NCI-H2029 treated with DMSO at 0.1 percent for 48 hours (cell line): ENCODE measurements at regions not wholly inside any gene's neighbourhood (a gene's known extent, or its start where the extent isn't known, plus 50 kb on each side); places are given as distances from the start of the nearest gene placed in this dataset.

Experiments used
- DNase-seq: peaks from one replicate; lab custom pipeline; 2025; lab: John Stamatoyannopoulos, UW

GRCh38 chr7:155992974-155993373, 180.7 kb upstream of the SHH start:
- DNase-seq: no peak

GRCh38 chr7:155992538-155992937, 180.3 kb upstream of the SHH start:
- no peak for DNase-seq

GRCh38 chr7:155992107-155992506, 179.8 kb upstream of the SHH start:
- no peak for DNase-seq

GRCh38 chr7:155991470-155991869, 179.2 kb upstream of the SHH start:
- DNase-seq: no peak

- no peak for DNase-seq
Observed at GRCh38 chr7:155988416-155988815, 176.2 kb upstream of the SHH start.

GRCh38 chr7:155987681-155988235, 175.5 kb upstream of the SHH start:
- no peak for DNase-seq

GRCh38 chr7:155986497-155987160, 174.4 kb upstream of the SHH start:
- no peak for DNase-seq

- DNase-seq: no peak
Observed at GRCh38 chr7:155985518-155986250, 173.4 kb upstream of the SHH start.

- no peak for DNase-seq
Observed at GRCh38 chr7:155984609-155985405, 172.5 kb upstream of the SHH start.

- DNase-seq: no peak
Observed at GRCh38 chr7:155984028-155984580, 171.8 kb upstream of the SHH start.

- no peak for DNase-seq
Observed at GRCh38 chr7:155983176-155983815, 171.0 kb upstream of the SHH start.

- no peak for DNase-seq
Observed at GRCh38 chr7:155981703-155982102, 169.4 kb upstream of the SHH start.

- DNase-seq: no peak
Observed at GRCh38 chr7:155980841-155981240, 168.6 kb upstream of the SHH start.

GRCh38 chr7:155979994-155980393, 167.7 kb upstream of the SHH start:
- DNase-seq: no peak

- no peak for DNase-seq
Observed at GRCh38 chr7:155979566-155979965, 167.3 kb upstream of the SHH start.

- no peak for DNase-seq
Observed at GRCh38 chr7:155975490-155975889, 163.2 kb upstream of the SHH start.

- no peak for DNase-seq
Observed at GRCh38 chr7:155974186-155974897, 162.1 kb upstream of the SHH start.

- no peak for DNase-seq
Observed at GRCh38 chr7:155973451-155973997, 161.3 kb upstream of the SHH start.

GRCh38 chr7:155972651-155973390, 160.6 kb upstream of the SHH start:
- no peak for DNase-seq

- DNase-seq: no peak
Observed at GRCh38 chr7:155972247-155972646, 160.0 kb upstream of the SHH start.
